OCI-LY1 (cell line): ENCODE measurements at regions not wholly inside any gene's neighbourhood (a gene's known extent, or its start where the extent isn't known, plus 50 kb on each side); places are given as distances from the start of the nearest gene placed in this dataset.

Experiments
- CTCF ChIP-seq: fragments of 200-600 bp; sonication (generic), shearing (Covaris generic); IDR thresholded peaks from 2 replicates; pipeline ENCODE4 v1.5.1; 2017; ENCODE audit warnings: mild to moderate bottlenecking, antibody characterized with exemption, low read length, moderate library complexity, mixed read lengths
- EZH2 ChIP-seq: fragments of 200-600 bp; sonication (generic), shearing (Covaris generic); IDR thresholded peaks from 2 replicates; pipeline ENCODE4 v1.8.0; 2017; ENCODE audit warnings: borderline replicate concordance, mixed run types, mild to moderate bottlenecking, antibody characterized with exemption, low read length, moderate library complexity, mixed read lengths

GRCh38 chr5:124235576-124235975 is 510.9 kb downstream of the ZNF608 start:
- TF ChIP-seq CTCF (no peak), EZH2 (no peak)
